Adrenal gland (tissue), 5 donors: ENCODE measurements at regions not wholly inside any gene's neighbourhood (a gene's known extent, or its start where the extent isn't known, plus 50 kb on each side); places are given as distances from the start of the nearest gene placed in this dataset.

Experiments used
- CTCF ChIP-seq, 6 experiments: fragments of 450-650 bp in 4 of 6; fragments of 200-600 bp in 2 of 6; sonication (generic) in 1 of 6; IDR thresholded peaks; 1 replicate in 5 of 6; 2 replicates in 1 of 6; pipeline versions ENCODE4 v1.5.1 to v1.8.0; 2016 to 2021; ENCODE audit warnings: antibody characterized with exemption in 6 of 6, mild to moderate bottlenecking in 2 of 6, moderate library complexity in 1 of 6
- POLR2A ChIP-seq, 2 donors: fragments of 450-650 bp; IDR thresholded peaks; one replicate each; pipeline ENCODE4 v1.6.1; 2017; ENCODE audit warnings: antibody characterized with exemption in 2 of 2, mild to moderate bottlenecking in 2 of 2, moderate library complexity in 1 of 2
- donor health status: DM: no; HTN: no; CAD: no.

- no peak for TF ChIP-seq CTCF (IDR thresholded peaks at IDR 0.05)
- no peak for TF ChIP-seq POLR2A (IDR thresholded peaks at IDR 0.05)
Measured at GRCh38 chr10:63703740-63704345, 182.6 kb downstream of the REEP3 start.
